ENCODE measurements at regions not wholly inside any gene's neighbourhood (a gene's known extent, or its start where the extent isn't known, plus 50 kb on each side); places are given as distances from the start of the nearest gene placed in this dataset.
"Not testable (repeated sequence)": the region's sequence is repeated elsewhere in the genome, so short reads cannot be mapped to it uniquely, and the experiment has no call there.

DNA sequence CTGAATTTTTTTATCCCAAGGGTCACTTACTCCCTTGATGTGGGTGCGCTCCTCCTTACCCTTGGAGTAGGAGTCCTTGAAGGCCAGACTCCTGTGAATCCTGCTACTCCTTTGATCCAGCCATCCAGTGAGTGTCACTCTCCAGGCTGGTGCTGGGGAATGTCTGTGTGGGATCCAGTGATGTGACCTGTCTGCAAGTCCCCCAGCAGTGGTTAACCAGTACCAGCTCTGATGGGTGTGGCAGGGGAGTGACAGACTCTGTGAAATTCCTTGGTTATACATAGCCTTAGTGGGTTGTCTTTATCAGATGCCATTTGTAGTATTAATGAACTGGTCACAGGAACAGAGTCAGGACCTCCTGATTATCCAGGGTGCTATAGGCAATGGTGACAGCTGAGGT, 409.5 kb upstream of the LMO3 start:
- DNase-seq = no peak

- not testable (repeated sequence) for DNase-seq
Measured at GRCh38 chr12:17007442-17008040, 401.6 kb upstream of the LMO3 start.

- not testable (repeated sequence) for DNase-seq
Measured at GRCh38 chr12:16998538-16998937, 392.6 kb upstream of the LMO3 start.

DNA sequence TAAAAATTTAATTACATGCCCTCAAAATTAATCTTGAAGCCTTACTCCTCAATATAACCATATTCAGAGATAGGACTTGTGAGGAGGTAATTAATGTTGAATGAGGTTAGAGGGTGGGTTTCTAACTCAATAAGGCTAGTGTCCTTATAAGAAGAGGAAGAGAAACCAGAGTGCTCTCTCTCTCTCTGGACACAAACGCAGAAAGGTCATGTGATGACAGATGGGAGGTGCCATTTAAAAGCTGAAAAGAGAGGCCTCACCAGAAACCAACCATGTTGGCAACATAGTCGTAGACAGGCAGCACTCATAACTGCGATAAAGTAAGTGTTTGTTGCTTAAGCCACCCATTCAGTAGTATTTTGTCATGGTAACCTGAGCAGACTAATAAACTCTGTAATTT, 378.5 kb upstream of the LMO3 start:
- DNase-seq = no peak

DNA sequence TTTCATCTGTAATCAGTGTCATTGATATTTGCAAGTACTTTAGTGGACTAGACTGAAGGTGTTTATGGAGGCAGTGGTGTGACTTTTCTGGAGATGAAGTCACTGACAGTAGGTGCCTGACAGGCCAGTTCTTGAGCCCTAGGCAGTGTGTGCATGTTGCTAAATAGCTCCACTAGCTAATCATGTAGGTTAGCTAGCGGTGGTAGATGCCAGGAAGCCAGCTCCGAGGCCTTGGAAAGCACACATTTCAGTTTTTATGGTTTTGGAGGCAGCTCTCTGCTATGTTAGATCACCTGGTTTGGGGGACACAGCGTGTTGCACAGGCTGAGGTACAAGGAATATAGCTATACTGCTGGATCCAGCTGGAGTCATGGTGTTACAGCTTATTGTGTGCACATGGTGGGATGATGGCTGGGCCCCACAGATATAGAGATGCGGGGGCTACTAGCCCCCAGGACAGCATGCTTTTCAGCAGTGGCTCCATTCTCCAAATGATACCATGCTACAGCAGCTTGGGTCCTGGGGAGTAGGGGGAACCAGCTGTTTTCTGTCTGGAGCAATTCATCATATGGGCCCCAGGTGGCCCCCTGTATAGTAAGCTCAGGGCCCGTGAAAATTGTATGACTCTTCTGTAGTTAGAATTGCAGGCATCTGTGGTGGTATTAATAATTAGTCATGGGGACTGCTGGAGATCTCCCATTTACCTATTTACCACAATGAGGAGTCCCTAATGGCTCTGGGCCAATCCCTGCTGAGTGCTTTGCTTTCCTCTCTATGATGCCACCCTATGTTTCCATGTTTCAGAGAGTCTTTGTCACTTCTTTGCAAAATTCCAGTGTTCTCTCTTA, 367.2 kb upstream of the LMO3 start:
- DNase-seq = no peak

- no peak for DNase-seq
Measured at GRCh38 chr12:16962889-16963288, 356.9 kb upstream of the LMO3 start.

DNA sequence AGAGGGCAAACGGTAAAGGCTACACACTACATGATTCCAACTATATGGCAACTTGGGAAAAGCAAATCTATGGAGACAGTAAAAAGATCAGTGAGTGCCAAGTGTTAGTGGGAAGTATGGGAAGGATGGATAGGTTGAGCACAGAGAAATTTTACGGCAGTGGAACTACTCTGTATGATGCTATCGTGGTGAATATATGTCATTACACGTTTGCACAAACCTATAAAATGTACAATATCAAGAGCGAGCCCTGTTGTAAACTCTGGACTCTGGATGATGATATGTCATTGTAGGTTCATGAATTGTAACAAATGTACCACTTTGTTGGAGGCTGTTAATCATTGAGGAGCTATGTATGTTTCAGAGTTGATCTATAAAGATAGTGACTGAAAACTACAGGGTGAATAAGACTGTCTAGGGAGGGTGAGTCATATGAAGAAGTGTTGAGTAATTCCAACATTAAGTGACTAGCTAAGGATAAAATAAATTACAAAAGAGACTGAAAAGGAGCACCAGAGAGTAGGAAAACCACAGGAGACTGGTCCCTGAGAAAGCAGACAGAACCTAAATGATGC, 349.2 kb upstream of the LMO3 start:
- DNase-seq = no peak

- DNase-seq = no peak
Measured at GRCh38 chr12:16949871-16950667, 344.1 kb upstream of the LMO3 start.

GRCh38 chr12:16949371-16949770, 343.4 kb upstream of the LMO3 start:
- DNase-seq = no peak

DNA sequence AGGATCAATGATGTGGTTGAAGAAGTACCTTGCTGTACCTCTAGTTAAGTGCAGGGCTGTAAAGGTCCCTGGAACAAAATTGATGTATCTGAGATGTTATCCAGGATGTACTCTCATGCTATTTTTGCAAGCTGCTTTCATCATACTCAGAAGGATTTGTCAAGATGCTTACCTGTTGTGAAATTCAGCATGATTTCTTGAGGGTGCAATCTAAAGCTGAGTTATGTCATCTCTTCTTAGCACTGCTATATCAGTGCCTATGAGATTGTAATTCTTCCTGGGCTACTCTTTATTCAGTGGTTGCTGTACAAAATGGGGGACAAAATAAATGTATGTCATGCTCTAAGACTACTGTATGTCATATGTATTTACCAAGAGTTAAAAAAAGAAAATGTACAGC, 340.7 kb upstream of the LMO3 start:
- no peak for DNase-seq

DNA sequence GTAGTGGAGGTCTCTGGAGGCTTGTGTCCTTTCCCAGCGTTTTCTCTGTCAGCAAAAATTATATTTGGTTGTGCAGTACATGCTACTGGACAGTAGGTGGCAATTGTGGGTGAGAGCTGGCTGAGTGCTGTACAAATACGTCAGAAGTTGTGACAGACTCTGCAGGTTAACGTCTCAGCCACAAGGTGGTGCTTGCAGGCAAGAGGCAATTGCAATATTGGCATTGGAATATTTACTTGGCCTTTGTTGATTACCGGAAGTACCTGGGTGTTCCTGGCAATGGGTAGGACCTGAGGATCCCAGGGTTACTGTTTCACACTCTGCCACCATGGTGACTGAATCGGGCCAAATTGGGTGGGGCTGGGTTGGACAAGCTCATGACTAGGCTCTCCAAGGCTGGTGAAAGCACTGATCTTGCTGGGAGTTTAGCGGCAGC, 333.9 kb upstream of the LMO3 start:
- no peak for DNase-seq

- no peak for DNase-seq
Measured at GRCh38 chr12:16927259-16927658, 321.3 kb upstream of the LMO3 start.

- no peak for DNase-seq
Measured at GRCh38 chr12:16920451-16920850, 314.5 kb upstream of the LMO3 start.

DNA sequence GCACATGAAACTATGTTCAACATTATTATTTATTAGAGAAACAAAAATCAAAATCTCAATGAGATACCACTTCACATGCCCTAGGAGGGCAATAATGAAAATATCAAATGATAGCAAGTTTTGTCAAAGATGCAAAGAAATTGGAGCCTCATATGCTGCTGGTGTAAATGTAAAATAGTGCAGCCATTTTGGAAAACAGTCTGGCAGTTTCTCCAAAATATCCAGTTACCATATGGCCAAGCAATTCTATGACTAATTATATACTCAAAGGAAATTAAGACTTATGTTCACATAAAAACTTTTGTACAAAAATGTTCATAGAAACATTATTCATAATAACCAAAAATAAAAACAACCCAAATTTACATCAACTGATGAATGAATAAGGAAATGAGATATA, 313.6 kb upstream of the LMO3 start:
- no peak for DNase-seq

DNA sequence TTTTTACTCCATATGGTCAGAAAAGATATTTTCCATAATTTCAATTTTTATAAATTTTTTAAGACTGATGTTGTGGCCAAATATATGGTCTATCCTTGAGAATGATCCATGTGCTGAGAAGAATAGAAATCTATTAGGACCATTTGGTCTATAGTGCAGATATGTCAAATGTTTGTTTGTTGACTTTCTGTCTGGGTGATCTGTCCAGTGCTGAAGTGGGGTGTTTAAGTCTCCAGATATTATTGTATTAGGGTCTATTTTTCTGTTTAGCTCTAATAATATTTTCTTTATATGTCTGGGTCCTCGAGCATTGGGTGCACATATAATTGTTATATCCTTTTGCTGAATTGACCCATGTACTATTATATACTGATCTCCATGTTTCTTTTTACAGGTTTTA, 308.9 kb upstream of the LMO3 start:
- DNase-seq = no peak

GRCh38 chr12:16913832-16914490, 308.0 kb upstream of the LMO3 start:
- no peak for DNase-seq

- DNase-seq = no peak
Measured at GRCh38 chr12:16901946-16902345, 296.0 kb upstream of the LMO3 start.

- no peak for DNase-seq
Measured at GRCh38 chr12:16893426-16893825, 287.5 kb upstream of the LMO3 start.

GRCh38 chr12:16891673-16892072, 285.7 kb upstream of the LMO3 start:
- no peak for DNase-seq

DNA sequence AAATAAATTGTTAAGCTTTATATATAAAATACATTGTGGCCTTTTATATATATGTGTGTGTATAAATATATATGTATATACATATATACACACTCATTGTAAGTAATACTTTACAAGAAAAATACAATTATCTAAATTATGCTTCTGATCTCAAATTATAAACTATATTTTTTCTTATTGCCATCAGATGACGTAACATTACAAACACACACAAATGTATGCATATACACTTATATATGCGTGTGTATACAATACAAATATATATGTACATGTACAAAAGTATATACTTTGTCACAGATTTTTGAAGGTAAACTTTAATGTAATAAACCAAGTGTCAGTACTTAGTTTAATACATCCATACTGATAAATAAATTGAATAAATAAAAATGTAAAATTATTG, 278.9 kb upstream of the LMO3 start:
- DNase-seq = no peak

DNA sequence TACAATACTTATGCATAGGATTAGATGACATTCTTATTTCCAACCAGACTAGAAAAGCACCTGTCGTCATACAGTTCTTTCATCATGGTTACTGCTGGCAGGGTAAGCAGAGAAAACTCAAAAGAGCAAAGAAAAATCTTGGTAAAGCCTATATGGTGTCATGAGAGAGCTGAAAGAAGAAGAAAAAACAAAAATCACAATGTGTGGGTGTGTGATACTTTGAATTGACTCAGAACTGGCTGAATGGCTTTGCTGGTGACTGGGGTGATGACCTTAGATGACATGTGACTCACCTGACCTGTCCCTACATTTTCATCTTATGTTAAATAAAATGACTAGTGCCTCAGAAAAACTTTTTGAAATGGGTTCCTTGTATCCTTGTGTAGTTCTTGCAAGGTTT, 278.1 kb upstream of the LMO3 start:
- no peak for DNase-seq

Measured in anterior cingulate cortex (tissue), 58 donors.